ENCODE measurements at regions not wholly inside any gene's neighbourhood (a gene's known extent, or its start where the extent isn't known, plus 50 kb on each side); places are given as distances from the start of the nearest gene placed in this dataset.

DNA sequence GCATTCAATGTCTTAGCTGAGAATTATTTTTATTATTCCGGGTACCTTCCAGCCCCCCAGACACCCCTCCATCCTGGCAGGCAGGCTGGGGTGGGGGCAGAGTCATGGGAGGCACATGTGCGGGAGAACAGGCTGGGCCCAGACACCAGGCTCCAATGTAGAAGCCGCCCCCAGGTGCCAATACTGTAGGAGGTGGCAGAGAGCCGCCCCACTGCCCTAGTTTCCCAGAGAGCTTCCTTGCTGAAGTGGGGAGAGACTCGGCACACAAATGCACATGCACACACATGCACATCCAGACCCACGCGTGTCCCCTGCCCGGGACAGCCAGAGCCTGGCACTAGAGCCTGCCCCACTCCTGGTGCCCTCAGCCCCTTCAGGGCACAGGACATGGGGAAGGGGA lies 98.4 kb upstream of the LINGO1 start:
- DNase-seq = no peak

DNA sequence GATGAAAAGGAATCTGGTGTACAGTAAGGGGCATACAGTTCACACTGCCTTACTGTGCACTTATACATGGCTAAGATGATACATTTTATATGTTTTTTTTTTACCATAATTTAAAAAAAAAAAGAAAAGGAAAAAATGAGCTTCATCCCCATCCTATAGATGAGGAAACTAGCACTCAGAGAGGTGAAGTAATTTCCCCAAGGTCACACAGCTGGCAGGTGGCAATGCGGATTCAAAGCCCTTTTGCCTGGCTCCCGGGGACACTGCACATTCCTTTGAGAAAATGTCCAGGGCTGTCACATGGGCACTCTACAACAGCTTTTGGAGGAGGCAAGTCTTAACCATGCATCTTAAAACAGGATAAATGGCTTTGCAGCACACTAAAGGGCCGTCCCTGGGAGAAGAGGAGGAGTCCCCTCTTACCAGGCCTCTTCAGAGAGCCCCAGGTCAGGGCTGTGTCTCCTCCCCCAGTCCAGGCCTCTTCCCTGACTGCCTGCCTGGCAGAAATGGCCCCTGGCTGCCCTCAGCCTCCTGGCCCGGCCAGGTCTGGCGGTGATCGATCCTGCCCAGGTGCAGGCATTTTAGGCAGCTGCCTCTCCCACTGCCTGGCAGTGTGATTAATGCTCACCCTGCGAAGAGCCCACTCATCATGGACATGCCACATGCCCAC lies 95.1 kb upstream of the LINGO1 start:
- no peak for DNase-seq

DNA sequence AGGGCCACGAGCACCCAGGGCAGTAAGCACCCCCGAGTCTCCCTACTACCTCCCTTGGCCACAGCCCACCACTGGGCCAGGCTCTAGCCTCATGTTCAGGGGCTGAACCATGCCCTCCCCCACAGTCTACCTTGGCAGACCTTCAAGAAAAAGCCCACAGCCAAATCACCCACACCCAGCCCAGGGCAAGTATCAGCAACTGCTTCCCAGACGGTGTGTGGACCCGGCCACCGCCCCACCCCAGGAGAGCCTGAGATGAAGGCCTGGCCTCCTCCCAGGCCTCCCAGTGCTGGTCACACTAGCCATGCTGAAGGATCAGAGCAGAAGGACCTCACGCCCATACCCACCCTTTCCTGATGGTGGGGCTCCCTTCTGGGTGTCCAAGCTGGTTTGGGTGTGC lies 92.0 kb upstream of the LINGO1 start:
- no peak for DNase-seq

DNA sequence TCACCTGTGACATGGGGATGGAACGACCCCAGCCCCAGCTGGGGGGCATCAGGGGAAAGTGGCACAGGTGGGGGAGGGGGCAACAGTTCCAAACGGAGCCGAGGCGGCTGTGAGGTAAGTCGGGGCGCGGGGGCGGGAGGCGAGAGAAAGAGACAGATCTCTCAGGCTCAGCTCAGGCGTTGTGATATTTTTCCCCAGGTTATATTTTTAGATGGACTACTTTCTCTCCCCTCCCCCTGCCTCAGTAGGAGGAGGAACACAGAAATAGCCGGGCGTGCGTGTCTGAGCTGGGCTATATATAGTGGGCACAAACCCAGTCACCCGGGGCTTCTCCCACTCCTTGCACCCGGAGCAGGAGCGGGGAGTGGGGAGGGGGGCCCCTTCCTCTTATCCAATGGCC lies 91.0 kb upstream of the LINGO1 start:
- no peak for DNase-seq

DNA sequence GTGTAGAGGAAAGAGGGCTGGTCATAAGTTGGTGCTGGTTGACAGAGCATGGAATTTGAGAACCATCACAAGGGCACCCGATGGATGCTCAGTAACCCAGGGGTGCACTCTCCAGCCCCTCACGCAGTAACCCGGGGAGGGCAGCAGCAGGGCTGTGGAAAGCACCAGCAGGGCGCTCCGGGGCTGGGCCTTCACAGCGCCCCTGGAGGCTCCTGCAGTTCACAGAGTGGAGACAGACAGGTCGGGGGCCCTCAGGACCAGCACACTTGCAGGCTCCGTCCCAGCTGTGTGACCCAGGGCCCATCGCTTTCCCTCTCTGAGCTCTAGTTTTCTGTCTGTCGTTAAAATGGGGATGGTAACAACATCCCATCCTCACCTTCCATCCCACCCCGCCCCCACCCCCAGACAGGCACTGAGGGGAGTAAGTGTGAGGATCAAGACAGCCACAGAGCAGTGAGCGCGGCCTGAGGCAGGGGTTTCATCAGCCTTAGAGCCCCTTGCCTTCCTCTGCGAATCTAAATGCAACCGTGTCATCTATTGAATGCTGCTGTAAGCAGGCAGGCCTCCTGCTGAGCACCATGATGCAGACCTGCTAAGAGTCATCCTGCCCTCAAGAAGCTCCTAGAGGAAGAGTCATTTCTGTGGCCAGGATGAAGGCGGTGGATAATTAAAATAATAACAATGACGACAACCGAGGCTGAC lies 90.2 kb upstream of the LINGO1 start:
- no peak for DNase-seq

DNA sequence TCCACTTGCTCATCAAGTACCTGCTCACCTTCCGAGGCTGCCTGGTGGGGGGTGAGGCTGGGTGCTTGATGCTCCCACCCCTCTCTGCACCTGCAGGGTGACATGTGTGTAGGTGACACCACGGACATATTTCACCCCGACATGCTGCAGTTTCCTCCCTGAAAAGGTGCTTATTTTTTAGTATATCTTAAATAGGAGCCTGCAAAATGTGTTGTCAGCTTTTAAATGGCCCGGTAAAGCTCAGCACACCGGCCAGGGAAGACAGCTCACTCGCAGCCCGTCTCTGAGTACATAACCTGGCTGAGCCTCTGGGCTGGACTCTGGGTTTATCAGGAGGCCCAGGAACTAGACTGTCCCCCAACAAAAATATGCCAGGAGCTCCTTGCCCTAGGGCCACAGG lies 89.3 kb upstream of the LINGO1 start:
- DNase-seq = no peak

DNA sequence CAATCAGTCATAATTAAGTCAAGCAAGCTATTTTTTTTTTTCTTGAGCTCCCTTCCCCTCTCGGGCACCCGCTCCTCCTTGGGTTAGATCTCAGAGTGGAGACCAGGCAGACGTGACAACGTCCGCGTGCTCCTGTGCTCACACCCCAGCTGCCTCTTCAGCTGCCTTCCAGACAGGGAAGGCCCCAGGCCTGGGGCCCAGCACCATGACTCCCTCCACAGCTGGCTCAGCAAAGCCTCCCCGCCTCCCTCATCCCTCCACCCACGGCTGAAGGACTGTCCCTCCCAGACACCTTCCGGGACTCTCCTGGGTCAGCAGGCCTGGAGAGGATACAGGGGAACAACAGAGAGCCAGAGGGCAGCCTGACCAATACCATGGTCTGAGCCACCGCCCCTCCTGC lies 87.9 kb upstream of the LINGO1 start:
- peak; percentile 54 for DNase-seq

DNA sequence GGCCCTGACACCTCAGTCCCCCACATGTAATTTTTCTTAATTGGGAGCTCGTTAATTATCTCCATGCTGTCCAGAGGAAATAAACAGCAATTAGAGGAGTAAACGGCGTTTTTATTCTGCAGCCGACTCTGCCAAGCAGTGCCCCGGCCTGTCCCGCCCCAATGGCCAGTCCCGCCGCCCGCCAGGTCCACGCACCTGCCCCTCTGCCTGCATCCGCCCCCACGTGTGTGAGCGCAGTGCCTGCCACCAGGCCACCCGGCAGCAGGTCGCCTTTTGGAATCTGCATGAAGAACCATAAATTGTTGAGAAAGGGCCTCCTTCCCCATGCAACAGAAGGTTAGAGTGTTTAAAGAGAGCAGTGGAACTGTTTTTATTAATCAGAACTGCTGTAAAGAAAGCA lies 87.5 kb upstream of the LINGO1 start:
- no peak for DNase-seq

DNA sequence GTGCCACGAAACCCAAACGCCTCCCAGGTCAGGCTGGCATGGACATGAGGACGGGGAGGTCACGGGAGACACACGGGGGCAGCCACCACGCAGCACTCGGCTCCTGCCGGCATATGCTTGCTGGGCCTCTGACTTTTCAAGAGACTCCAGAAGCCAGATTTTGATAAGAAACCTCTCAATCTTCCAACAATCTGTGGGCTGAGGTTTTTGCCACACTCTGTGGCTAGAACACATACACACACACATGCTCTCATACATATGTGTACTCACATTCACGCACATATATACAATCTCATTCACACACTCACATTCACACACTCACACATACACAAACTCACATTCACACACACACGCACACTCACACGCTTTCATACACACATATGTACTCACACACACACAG lies 86.7 kb upstream of the LINGO1 start:
- DNase-seq = no peak

DNA sequence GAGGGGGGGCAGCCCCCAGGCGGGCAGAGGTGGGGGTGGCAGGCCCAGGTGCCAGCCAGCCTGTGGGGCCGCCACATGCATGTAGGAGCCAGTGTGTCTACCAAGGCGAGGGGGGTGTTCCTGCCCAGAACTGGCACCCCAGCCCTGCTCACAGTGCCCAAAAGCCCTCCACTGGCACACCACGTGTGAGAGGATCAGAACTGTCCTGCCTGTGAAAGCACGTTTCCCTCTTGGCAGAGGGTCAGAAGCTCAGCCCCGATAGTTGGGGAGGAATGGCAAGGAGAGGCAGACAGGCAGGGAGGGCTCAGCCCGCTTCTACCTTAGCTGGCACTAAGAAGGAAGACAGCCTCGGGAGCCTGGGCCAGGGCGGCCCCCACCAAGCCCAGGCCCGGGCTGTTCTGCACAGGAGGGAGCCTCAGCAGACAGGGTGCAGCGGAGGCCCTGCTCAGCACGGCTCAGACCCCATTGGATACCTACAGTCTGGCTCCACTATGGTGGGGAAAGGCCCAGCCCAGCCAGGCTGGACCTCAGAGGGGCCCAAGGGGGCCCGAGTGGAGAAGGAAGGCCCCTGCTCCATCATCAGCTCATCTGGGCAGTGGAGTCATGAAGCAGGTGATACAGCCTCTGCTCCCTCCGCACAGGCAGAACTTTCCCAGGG lies 84.8 kb upstream of the LINGO1 start:
- DNase-seq = no peak

DNA sequence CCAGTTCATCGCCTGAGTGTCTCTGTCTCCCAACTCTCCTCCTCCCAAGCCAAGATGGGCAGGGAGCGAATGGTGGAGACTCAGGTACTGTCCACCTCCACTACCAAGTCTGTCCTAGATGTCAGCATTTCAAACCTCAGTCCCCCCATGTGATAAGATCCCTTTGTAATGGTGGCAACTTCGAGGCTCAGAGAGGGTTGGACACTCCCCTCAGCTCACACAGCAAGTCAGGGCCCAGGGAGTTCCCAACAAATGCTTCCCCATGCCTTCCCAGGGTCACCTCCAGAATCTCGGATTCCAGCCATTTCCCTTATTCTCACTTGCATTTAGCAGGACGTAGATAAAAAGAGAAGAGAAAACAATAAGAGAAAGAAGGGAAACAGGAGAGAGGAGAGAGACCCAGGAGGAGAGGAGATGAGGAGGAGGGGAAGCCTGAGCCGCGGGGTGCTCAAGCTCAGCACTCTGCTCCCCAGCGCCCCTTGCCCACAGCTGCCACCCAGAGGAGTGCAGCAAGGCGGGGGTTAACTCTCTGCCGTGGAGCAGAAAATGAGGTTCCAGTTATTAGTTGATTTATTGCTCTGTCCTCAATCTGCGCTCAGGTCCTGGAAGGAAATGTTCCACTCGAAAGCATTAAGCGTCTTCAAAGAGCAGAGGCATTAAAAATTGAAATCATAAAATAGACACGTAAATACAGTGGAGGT lies 84.1 kb upstream of the LINGO1 start:
- DNase-seq = no peak

DNA sequence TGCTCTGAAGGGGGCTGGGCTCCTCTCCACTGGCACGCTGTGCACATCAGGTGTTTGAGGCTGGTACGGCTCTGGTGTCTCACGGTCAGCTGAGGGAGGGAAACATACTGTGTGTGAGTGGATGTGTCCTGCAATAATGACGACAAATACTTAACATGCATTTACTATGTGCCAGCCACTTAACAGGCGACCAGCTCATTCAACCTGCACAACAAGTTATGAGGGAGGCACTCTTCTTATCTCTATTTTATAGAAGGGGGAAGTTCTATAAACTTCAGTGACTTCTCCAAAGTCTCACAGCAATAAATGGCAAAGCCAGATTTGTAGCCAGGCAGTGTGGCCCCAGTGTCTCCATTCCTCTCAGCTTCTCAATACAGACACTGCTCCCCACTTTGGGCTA lies 83.1 kb upstream of the LINGO1 start:
- DNase-seq = no peak

DNA sequence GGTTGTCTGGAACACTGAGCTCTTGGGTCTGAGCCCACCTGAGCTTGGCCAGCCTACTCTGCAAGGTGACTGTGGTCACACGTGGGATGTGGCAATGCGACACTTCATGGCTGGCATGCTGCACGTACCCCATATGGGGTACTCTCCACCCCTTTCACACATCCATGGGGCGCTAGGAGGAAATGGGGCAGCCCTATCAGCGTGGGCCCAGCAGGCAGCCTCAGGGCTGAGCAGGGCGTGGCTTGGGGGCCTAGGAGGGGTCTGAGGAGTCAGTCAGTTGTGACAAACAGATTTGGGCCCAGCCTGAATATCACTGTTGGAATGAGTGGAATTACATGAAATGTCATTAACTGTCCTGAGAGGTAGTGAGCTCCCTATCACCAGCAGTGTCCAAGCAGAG lies 82.3 kb upstream of the LINGO1 start:
- DNase-seq = no peak

DNA sequence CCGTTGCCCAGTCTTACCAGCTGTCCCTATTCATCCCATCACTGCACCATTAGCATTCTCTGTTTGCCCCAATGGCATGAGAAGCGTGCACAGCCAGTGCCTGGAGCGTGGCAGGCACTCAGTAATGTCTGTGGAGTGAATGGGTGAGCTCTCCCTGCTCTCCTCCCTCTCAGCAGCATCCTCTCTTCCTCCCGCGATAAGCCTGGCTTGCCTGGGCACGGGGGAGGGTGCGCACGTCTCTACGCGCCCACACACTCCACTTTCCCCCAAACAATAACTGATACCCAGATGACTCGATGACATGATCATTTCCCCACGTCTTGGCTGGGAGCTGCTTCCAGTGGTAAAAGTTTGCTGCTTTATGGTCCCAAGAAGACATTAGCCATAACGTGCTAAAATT lies 81.8 kb upstream of the LINGO1 start:
- DNase-seq = no peak

DNA sequence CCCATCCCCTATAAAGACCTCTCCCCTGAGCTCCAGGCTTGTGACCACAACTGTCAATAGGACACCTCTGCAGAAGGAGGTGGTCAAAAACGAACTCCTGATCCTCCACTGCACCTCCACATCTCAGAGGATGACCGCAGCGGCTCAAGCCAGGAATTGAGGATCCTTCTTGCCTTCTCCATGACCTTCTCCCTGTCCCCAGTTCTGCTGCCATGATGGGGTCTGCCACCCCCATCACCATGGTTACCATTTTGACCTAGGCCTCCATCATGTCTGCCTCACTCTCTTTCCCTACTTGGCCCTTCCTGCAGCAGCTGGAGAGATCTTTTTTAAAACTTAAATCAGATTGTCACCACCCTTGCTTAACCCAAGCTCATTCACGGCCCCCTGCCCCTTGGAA lies 81.3 kb upstream of the LINGO1 start:
- DNase-seq = no peak

DNA sequence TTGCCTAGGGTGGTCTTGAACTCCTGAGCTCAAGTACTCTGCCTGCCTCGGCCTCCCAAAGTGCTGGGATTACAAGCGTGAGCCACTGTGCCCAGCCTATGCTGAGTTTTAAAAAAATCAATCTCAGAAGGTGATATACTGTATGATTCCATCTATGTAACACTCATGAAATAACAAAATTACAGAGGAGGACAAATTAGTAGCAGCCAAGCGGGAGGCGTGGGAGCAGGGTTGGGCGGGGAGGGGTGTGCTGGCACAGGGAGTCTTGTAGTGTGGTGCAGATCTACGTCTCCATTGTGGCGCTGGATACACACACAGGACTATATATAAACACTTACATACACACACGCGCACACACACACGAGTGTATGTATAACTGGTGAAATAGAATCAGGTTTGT lies 80.6 kb upstream of the LINGO1 start:
- DNase-seq = no peak

DNA sequence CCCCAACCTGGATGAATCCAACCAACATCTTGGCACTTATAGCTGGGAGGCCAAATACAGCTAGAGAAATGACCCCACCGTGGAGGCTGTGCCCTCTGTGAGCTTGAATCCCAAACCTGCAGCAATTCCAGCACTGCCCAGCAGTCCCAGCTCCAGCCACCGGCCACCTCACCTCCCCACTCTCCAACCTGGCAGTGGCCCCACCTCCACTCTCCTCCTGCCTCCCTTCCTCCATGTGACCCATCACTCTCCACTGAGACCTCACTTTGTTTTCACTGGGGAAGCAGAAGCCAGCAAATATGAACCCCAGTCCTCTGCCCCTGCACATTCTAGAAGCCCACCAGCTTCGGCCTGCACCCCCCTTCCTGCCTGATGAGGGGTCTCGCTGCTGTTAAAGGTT lies 79.7 kb upstream of the LINGO1 start:
- DNase-seq = no peak

DNA sequence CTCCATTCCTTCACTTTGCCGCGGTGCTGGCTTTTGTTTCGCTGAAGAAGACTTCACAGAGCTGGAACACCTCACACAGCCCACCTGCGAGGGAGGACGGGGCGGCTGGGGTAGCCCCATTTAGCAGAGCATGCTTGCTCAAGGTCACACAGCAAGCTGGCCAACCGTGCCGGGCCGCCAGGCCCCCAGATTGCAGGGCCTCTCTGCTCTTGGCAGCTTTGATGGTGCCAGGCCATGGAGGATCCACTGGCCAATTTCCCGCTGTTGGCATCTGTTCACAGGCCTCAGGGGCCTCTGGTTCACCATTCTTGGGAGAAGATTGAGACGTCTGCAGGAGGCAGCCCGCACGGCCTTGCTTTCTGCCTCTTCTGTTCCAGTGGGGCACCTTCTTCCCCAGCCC lies 77.9 kb upstream of the LINGO1 start:
- no peak for DNase-seq

DNA sequence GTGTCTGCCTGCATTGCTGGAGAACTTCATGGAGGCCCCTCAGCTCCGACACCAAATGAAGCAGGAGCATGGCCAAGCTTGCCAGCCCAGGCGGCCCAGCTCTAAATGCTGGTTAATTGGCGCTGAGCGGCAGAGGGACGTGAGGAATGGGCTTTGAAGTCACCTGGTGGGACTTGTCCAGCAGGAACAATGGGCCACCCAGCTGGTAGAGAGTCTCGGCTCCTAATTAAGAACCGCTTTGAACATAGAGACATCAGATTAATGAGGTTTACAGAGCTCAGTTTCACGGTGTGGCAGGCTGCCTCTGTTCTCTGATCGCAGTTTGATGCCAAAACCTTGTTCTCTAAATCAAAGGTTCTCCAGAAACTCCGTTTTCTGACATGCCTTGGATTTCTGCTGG lies 77.5 kb upstream of the LINGO1 start:
- no peak for DNase-seq

DNA sequence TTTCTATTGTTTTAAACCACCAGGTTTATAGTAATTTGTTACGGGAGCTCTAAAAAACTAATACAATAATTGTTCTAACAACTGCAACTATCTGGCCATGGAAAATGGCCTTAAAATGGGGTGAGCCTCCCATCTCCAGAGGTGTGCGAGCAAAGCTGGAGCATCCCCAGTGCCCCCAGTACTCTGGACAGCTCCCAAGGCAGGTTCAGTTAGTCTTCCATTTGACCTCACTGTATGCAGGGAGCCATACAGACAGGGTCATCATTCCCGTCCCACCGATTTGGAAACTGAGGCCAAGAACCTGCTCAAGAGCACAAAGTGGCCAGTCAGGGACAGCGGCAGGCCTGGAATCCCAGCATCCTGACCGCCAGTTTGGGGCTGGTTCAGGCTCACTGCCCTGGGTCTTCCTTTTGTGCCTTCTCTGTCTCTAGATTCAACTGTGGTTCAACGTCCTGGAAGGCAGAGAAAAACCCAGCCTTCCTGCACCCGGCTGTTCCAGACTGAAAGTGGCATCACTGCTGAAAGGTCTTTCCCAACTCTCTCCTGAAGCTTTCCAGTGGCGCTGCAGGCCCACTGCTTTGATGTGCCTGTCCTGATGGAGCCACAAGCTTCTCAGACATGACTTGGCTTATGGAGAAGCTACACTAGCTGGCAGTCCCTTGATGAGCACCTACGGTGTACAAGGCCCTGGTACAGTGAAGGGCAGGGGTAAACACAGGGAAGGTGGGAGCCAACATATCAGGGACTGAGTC lies 76.6 kb upstream of the LINGO1 start:
- no peak for DNase-seq

DNA sequence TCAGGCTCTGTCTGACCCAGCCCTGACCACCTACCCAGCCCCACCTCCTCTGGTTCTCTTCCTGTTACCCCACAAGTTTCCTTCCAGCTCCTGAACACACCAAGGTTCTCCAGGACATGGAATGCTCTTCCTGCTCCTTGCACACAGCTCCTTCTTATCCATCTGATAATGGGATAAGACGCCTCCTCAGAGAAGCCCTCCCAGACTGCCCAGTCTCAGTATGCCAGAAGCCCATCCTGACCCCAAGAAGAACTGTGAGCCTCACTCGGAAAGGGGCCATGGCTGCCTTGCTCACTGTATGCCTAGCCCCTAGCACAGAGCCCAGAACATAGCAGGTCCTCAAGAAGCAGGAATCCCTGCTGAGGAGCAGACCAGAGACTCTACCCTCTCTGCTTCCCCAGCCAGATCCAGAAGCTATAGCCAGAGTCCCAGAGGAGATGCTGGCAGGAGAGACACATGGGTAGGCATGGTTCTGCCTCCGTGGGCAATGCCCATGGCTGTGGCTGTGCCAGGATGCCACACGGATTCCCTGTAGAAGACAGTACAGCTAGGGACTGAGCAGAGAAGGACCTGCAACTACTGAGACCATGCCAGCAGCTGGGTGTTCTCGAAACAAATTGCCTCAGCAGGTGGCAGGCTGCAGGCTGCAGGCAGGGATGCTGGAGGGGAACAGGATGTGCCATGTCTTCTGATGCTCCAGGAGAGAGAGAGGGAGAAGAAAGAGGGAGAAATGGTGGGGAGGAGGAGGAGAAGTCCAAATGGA lies 74.0 kb upstream of the LINGO1 start:
- DNase-seq = no peak

DNA sequence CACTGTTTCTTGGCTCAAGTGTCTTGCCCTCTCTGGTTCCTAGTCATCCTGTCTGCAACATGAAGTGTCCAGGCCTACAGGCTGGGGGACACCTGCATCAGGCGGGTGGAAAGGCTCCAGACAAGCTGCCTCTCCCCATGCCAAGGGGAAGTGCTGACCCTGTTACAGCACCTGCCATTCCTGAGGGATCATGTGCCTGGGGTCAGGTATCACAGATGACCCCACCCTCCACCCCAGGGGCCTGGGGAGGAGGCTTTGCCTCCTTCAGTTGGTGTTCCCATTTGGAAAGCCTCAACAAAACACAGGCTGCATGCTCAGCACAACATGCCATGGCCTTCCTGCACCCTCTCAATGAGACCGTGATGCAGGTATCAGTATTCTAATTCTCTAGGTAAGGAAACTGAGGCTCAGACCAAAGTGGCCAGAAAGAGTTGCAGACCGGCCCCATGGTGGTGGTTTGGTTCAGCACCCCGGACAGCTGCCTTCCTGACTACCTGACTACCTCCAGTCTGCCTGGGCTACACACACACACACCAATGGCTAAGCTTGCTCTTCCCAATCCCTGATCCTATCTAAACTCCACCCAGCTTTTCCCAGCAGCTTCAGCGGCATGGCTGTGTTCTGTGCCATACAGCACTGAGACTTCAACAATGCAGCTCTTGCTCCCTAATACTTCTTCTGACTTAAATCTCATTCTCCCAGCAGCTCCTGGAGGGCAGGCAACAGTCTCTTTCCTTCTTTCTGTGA lies 69.7 kb upstream of the LINGO1 start:
- peak; percentile 63 for DNase-seq

All from right forelimb (tissue), 1 donor.